Endothelial cell of umbilical vein (primary cell): ENCODE measurements at regions not wholly inside any gene's neighbourhood (a gene's known extent, or its start where the extent isn't known, plus 50 kb on each side); places are given as distances from the start of the nearest gene placed in this dataset.

Source experiments
- BruUV-seq: library from RNA; stranded (reverse); fragments of 400-500 nt; replicated peaks from 2 replicates; lab custom pipeline; 2021; lab: Mats Ljungman, UMichigan
- CTCF ChIA-PET: fragments of 300-600, 350-600 bp; sonication (Branson Sonifier 250); formaldehyde crosslinking; loops from one replicate; lab custom pipeline; 2021; ENCODE audit warnings: antibody characterized with exemption, inconsistent platforms; lab: Charles Lee
- POLR2A ChIA-PET: fragments of 300-600, 350-600 bp; sonication (Branson Sonifier 250); formaldehyde crosslinking; loops from one replicate; lab custom pipeline; 2021; ENCODE audit warnings: antibody characterized with exemption, inconsistent platforms; lab: Charles Lee
- DNase-seq: peaks from one replicate; pipeline ENCODE4 v3.0.0-alpha.2; 2011; ENCODE audit warnings: low read depth, low spot score
- FAIRE-seq: peaks from 2 replicates; lab custom pipeline; 2011; peaks lifted over from hg19 to GRCh38; lab: Jason Lieb, UNC
- H2AFZ ChIP-seq: 2 replicates; pipeline ENCODE4 v1.6.0; 2012; ENCODE audit warnings: low read depth, low read length, control low read depth, inconsistent platforms
- H3K27ac ChIP-seq: 2 replicates; pipeline ENCODE4 v1.5.1; 2011; ENCODE audit warnings: low read depth, mild to moderate bottlenecking, control low read depth, low read length, moderate library complexity; ENCODE audit not compliant: insufficient read depth
- H3K27me3 ChIP-seq, 2 experiments: 2 replicates each; pipeline versions ENCODE4 v1.6.0 to v1.6.1; 2011; ENCODE audit warnings: low read length in 2 of 2, mixed read lengths in 1 of 2; ENCODE audit not compliant: control insufficient read depth in 2 of 2, insufficient read depth in 2 of 2
- H3K36me3 ChIP-seq, 2 experiments: 2 replicates in 1 of 2; 3 replicates in 1 of 2; pipeline ENCODE4 v1.5.1; 2011; ENCODE audit warnings: low read length in 2 of 2, mild to moderate bottlenecking in 1 of 2, moderate library complexity in 1 of 2; ENCODE audit not compliant: control insufficient read depth in 2 of 2, insufficient read depth in 2 of 2; ENCODE audit errors: extremely low read depth in 1 of 2
- H3K4me1 ChIP-seq: 3 replicates; pipeline ENCODE4 v1.5.1; 2011; ENCODE audit warnings: mild to moderate bottlenecking, low read length; ENCODE audit not compliant: control insufficient read depth, insufficient read depth; ENCODE audit errors: extremely low read depth
- H3K4me2 ChIP-seq: 2 replicates; pipeline ENCODE4 v1.6.1; 2011; ENCODE audit warnings: low read length, control low read depth, mixed read lengths; ENCODE audit not compliant: insufficient read depth
- H3K4me3 ChIP-seq, 3 experiments: fragments of 200-600 bp in 1 of 3; sonication (generic), shearing (Covaris generic) in 1 of 3; replicated peaks in 1 of 3; 2 replicates each; pipeline ENCODE4 v1.5.1; 2011 to 2016; ENCODE audit warnings: control low read depth in 3 of 3, low read length in 3 of 3, mild to moderate bottlenecking in 2 of 3, inconsistent platforms in 1 of 3, low read depth in 1 of 3, moderate library complexity in 1 of 3; ENCODE audit not compliant: insufficient read depth in 1 of 3
- H3K79me2 ChIP-seq: 2 replicates; pipeline ENCODE4 v1.6.0; 2012; ENCODE audit warnings: low read length, inconsistent platforms; ENCODE audit not compliant: control insufficient read depth, insufficient read depth
- H3K9ac ChIP-seq: replicated peaks from 2 replicates; pipeline ENCODE3; 2011; ENCODE audit warnings: low read length, control low read depth; ENCODE audit not compliant: insufficient read depth; ENCODE audit errors: extremely low read depth
- H3K9me1 ChIP-seq: replicated peaks from 3 replicates; pipeline ENCODE4 v1.6.0; 2011; ENCODE audit warnings: mild to moderate bottlenecking, low read length; ENCODE audit not compliant: control insufficient read depth, insufficient read depth; ENCODE audit errors: extremely low read depth
- H3K9me3 ChIP-seq: replicated peaks from 2 replicates; pipeline ENCODE4 v1.5.1; 2012; ENCODE audit warnings: low read length, inconsistent platforms; ENCODE audit not compliant: control insufficient read depth, insufficient read depth
- H4K20me1 ChIP-seq: replicated peaks from 2 replicates; pipeline ENCODE3; 2011; ENCODE audit warnings: mild to moderate bottlenecking, low read length; ENCODE audit not compliant: control insufficient read depth, insufficient read depth; ENCODE audit errors: extremely low read depth
- CTCF ChIP-seq, 2 donors: IDR thresholded peaks; 1 replicate in 1 of 2; 2 replicates in 1 of 2; pipeline ENCODE4 v1.5.1; 2011; ENCODE audit warnings: low read length in 2 of 2, mild to moderate bottlenecking in 2 of 2, moderate library complexity in 2 of 2, control low read depth in 1 of 2, inconsistent platforms in 1 of 2, low read depth in 1 of 2; ENCODE audit not compliant: insufficient read depth in 1 of 2; ENCODE audit errors: extremely low read depth in 1 of 2
- EZH2 ChIP-seq: IDR thresholded peaks from 2 replicates; pipeline ENCODE4 v1.6.1; 2012; ENCODE audit warnings: borderline replicate concordance, low read depth, mild to moderate bottlenecking, moderate library complexity, low read length, inconsistent platforms; ENCODE audit not compliant: severe bottlenecking
- FOS ChIP-seq: IDR thresholded peaks from 2 replicates; pipeline ENCODE4 v1.6.1; 2011; ENCODE audit warnings: mild to moderate bottlenecking, low read length, moderate library complexity, borderline replicate concordance; ENCODE audit not compliant: insufficient read depth
- GATA2 ChIP-seq: IDR thresholded peaks from 2 replicates; pipeline ENCODE4 v1.7.0; 2011; ENCODE audit warnings: low read depth, mild to moderate bottlenecking, moderate library complexity, mixed read lengths, low read length; ENCODE audit not compliant: insufficient read length, insufficient read depth
- MAX ChIP-seq: IDR thresholded peaks from 2 replicates; pipeline ENCODE4 v1.6.1; 2011; ENCODE audit not compliant: insufficient read depth, insufficient read length
- MYC ChIP-seq: IDR thresholded peaks from one replicate; pipeline ENCODE4 v1.6.1; 2011; ENCODE audit warnings: mild to moderate bottlenecking, low read depth, low read length
- POLR2AphosphoS5 ChIP-seq: IDR thresholded peaks from 2 replicates; pipeline ENCODE4 v1.6.1; 2012; ENCODE audit warnings: low read depth, mild to moderate bottlenecking, control low read depth, low read length, moderate library complexity; ENCODE audit not compliant: insufficient read depth
- dilution Hi-C: fragments of 300-500 bp; cut with MboI; formaldehyde crosslinking; loops from one replicate; pipeline ENCODE4 v1.15.0; 2019; ENCODE audit warnings: low sequenced_read_pairs; ENCODE audit not compliant: extremely low pct_ligation_motif_present
- intact Hi-C: fragments of 100-400 bp; cut with micrococcal nuclease; formaldehyde crosslinking; loops from one replicate; pipeline ENCODE4 v1.10.0; 2022

- TF ChIP-seq MYC, result no peak
- no peak for TF ChIP-seq CTCF (IDR thresholded peaks at IDR 0.05; ENCODE audit: extremely low read depth in 1 of 2, insufficient read depth in 1 of 2, low read depth in 1 of 2, low read length in 2 of 2)
- TF ChIP-seq POLR2AphosphoS5, result no peak
- TF ChIP-seq EZH2, result no peak
- no peak for TF ChIP-seq GATA2
- TF ChIP-seq MAX, result no peak
- no peak for TF ChIP-seq FOS
- ChIA-PET POLR2A (no interaction called here), CTCF (no interaction called here)
- Histone ChIP-seq H3K9ac (no peak overlapping the region), H4K20me1 (no peaks in the 10 kb centered on the region), H3K36me3 (no peaks in the 10 kb centered on the region), H3K4me3 (no peak overlapping the region), H3K4me1 (no peaks in the 10 kb centered on the region), H3K27ac (no peak overlapping the region), H3K79me2 (no peaks in the 10 kb centered on the region), H2AFZ (no peak overlapping the region), H3K27me3 (peaks cover 10 to 24% of the 10 kb centered on the region in 2 experiments), H3K9me1 (no peaks in the 10 kb centered on the region), H3K4me2 (no peak overlapping the region), H3K9me3 (no peaks in the 10 kb centered on the region)
- BruUV-seq, result no TSS peak
- dilution Hi-C loops, result no loop called here
- intact Hi-C loops, result no loop called here
- no peak for DNase-seq
- no peak for FAIRE-seq
These were observed 195.6 kb downstream of the RGS9 start for GRCh38 chr17:65332779-65333178.
